GM19372 (cell line): ENCODE measurements at regions not wholly inside any gene's neighbourhood (a gene's known extent, or its start where the extent isn't known, plus 50 kb on each side); places are given as distances from the start of the nearest gene placed in this dataset.
"Not testable (repeated sequence)": the region's sequence is repeated elsewhere in the genome, so short reads cannot be mapped to it uniquely, and the experiment has no call there.

Experiments
- ATAC-seq: cut with Tn5 transposase; IDR thresholded peaks from one replicate; pipeline ENCODE4 v1.9.1; 2021; ENCODE audit warnings: mild to moderate bottlenecking, low read depth, moderate library complexity; ENCODE audit not compliant: unreplicated experiment

DNA sequence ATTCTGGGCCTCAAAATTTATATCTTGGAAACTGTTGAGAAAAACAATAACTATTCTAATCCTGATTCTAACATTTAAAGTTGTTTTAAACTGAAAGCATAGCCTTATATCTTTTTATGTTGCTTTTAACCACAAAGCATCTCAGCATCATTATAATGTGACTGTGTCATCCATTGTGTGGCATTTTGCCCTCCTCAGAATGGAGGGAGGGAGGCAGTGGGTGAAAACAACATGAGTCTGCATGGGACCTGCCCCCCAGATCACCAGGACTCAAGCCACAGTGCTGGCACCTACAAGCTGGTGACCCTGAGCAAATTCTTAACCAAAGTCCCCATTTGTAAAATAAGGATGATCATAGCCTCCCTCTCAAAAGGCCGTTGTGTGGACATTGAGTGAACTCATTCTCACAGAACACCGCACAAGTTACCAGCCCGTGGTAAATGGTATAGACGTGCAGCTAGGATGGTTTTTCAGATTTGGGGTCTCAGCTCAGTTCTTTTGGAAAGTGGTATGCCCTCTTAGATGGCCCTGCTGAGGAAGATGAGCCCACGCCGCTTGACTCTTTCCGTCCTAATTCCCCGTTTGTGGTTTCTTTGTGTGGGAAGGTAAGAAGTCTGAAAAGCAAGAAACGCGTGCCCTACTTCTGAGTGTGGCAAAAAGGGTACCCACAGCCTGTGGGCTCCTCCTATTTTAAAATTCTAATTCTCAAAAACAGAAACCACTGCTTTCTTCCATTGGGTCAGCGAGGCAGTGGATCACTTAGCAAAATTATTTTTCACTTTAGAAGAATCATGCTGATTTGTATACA, 305.0 kb upstream of the ID2 start:
- ATAC-seq: no peak

DNA sequence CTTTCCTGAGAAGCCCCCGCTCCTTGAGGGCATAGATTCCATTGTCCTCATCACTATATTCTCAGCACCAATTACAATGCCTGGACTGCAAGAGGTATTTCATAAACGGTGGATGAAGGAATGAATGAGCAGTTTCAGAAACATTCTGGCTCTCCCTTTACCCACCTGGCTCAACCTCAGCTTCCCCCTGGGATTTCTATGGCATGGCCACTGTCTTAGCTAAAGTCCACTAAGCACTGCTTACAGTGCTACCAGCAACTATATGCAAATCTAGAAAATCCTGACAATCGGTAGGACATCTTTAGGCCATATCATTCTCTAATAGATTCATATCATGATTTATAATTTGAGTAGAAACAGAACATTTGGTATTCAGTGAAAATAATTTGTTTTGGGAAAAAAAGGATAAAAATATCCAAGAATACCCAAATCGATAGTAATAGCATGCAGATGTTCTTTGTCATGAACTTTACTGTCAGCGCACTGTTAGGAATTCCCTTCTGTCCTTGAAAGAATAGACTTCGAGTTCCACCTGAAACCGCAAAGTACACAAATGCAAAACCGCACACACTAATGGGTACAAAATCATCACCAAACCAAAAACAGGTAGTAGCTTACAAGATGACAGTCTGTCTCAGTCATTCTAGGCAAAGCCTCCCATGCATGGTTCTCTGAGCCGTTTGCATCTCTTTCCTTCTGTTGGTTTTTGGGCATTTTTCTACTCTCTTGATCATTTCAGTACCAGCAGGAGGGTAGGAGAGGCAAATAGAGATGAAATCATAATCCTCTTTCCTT, 303.6 kb upstream of the ID2 start:
- no peak for ATAC-seq

DNA sequence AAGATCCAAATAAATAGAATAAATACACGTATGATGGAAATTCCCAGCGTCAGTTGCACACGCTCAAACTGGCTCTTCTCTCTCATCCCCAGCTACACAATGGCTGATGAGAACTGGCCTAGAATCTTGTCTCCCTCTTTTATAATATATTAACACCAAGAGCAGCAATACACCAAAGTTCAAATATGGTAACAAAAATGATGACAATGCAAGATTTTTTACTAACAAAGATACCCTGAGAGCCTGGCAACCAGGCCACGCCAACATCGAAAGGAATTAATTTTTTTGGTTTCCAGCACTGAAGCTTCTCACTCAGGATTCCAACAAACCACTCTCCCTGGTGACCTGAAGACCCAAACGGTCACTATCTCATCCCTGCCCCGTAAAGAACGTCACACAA, 302.7 kb upstream of the ID2 start:
- ATAC-seq: no peak

DNA sequence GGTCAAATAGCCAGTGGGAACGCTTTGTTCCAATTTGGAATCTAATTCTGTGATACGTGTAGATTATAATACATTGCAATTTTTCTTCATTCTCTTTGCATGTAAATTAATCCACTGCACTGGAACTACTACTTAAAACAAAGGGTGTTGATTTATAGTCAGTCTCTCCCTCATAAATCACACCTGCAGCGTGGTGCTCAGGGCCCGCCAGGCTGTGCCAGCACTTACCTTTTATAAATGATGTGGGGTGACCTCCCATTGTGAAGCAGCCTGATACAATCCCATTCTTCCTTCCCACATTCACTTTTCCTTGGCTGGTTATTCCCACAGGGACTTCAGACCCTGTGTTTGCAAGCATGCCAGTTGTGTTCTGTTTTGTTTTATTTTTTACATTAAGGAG, 302.3 kb upstream of the ID2 start:
- ATAC-seq: no peak

DNA sequence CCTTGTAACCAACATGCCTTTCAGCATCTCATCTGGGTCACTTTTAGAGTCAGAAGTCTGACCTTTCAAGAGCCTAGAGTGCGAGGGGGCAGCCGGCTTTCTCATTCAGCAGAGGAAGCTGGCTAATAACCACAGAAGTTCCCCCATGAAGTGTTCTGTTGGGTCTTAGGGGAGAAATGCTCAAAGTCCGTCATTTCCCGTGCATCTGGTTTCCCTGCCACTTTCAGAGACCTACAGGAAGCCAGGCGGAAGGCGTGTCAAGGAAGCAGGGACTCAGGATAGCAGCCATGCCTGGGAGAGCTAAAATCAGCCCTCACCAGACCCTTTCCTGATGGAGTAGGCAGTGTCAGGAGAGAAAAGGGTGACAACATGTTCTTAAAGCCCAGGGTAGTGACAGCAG, 301.8 kb upstream of the ID2 start:
- ATAC-seq: no peak

DNA sequence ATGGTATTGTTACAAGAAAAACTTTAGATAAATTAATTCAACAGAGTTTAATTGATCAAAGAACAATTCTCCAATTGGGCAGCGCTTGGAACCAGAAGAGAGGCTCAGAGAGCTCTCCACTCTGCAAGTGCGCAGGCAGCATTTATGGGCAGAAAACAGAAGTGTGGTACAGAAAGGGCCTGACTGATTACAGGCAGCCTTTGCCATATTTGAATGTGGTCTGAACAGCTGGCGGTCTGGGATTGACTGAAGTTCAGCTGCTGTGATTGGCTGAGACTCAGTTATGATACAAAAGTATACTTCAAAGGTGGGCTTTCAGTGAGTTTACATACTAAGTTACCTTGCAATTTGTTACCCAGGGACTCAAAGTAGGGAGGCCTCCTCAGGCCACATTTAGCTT, 301.3 kb upstream of the ID2 start:
- no peak for ATAC-seq

DNA sequence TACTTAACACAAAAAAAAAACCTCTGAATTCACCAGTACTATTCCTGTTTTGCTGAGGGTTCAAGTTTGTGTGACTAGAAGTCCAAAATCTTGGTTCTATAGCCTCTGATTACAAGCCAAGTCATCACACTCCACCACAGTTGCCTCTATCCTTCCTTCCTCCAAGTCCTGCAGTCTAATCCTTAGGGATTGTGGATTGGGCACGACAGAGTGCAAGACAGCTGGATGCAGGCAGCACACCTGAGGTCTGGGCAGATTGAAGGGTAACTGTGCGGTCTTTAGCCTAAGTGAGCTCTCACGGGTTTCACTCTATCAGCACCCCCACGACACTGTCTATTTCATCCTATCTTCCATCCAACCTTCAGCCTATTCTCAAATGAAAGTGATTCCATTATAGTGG, 299.4 kb upstream of the ID2 start:
- no peak for ATAC-seq

DNA sequence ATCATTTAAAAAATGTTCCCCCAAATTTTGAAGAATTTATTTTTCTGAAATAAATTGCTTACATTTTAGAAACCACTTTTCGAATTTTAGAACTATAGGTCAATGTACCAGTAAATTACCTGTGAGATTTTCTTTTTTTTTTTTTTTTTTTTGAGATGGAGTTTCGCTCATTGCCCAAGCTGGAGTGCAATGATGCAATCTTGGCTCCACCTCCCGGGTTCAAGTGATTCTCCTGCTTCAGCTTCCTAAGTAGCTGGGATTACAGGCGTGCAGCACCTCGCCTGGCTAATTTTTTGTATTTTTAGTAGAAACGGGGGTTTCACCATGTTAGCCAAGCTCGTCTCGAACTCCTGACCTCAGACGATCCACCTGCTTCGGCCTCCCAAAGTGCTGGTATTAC, 295.1 kb upstream of the ID2 start:
- ATAC-seq: not testable (repeated sequence)

DNA sequence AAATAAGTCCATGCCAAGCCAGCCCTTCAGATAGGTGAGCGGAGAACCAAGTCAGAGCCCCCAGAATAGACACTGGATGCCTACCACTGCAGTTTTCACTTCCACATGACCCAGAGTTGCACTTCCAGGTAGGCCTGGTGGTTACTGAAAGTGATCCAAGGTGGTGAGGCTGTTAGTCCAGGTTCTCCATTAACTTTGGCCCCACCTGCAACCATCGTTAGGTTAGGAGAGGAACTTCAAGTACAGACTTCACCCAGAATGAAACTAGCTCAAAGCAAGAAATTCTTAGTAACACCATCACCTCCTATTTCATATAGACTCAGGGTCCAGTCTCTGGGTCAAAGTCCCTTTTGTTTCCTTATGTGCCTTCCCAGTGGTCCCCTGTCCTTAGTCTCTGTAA, 293.1 kb upstream of the ID2 start:
- no peak for ATAC-seq

DNA sequence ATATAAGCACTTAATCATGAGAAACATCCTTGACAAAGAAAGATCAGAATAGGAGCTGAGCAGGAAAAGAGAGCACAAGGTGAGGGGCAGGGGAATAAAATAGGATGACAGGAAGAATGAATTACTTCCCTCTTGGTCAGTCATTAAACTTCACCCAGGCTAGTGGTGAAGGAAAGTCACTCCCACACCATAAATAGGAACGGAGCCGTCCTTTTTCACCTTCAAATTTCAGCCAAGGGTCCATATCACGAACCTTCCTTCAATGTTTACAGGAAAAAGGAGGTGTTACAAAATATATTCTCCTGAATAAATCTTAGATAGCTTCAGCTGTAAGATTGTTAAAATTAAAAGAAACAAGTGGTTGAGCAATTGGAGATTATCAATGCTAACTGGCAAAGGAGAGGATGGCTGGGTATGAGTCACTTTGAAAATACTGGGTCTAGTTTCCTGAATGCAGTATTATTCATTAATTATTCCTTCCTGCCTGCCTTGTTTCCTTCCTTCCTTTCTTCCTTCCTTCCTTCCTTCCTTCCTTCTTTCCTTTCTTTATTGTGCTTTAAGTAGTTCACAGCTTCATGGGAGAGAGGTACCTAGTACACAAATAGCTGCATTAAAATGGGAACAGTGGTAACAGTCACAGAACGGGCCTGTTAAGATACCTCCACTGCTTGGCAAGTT, 292.3 kb upstream of the ID2 start:
- ATAC-seq: no peak

DNA sequence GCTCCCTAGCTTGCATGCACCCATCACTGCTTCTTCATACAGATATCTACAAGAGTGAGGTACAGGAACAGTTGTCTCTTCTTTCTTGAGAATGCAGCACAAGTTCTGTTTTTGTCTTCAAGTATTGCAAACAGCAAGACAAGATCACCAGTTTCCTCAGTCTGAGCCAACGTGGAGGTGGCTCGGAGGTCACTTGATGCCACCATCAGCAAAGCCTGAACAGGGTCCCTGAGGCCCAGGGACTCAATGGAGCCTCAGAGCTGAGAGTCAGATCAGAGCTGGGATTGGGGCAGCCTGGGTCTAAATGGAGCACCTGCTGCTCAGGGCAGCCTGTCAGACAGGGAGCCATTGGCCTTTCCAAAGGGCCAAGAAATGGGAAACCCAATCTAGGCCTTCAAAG, 290.7 kb upstream of the ID2 start:
- no peak for ATAC-seq

DNA sequence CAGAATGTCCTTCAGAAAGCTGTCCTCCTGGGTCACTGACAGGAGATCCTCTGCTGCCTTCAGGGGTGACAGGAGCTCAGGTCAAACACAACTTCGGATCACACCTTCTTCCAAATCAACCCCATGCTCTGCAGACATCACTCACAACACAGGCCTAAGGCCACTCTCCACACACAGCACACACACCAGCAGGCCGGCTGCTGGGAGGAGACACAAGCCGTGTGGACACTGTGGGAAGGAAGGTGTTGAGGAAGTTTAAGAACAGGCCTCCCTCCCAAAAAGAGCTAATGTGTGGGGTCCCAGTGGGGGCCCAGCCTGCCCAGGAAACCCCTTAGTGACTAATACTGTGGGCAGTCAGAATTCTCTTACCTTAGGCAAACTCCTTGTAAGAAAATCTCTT, 290.3 kb upstream of the ID2 start:
- ATAC-seq: no peak

DNA sequence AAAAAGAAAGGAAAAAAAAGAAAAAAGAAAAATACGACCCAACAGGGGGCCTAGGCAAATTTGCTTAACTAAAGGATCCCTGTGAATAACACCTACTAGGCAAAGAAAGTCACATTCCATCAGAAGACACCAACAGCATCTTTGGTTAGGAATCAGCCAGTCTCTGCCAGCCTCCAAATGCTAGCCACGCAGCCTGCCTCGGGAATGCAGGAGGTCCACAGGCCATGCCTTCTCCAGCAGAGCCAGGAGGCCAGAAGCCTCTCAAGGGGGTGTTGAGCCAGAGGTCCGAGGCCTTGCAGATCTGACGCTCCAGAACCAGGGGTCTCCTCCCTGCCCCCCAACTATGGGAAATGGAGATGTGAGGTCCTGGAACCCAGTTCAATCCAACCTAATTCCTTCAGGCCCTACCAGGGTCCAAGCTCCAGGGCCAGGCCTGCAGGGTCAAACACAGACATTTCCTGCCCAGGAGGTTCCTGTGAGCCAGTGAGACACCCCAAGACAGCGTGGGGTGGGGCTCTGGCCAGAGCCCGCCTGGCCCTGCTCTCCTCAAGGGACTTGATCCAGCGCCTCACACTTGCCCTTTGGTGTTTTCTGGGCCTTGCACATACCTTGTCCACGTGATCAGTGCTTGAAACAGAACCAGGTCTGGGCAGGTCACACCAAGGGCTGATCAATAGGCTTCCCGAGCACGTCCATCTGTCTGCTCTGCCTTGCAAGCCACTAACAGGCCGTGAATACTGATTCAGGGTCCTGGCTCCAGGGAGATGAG, 289.6 kb upstream of the ID2 start:
- no peak for ATAC-seq

DNA sequence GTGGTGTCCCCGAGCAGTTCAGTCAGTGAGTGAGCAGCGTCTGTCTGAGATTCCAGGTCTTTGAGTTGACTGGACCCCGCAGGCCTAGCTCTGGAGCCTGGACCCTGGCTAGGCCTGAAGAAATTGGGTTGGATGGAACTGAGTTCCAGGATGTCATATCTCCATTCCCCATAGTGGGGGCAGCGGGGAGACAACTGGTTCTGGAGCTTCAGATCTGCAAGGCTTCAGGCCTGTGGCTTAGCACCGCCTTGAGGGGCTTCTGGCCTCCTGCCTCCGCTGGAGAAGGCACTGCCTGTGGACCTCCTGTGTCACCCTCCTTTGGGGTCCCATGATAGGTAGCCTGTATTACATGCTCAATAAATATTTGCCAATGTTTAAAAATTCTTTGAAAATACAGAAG, 288.4 kb upstream of the ID2 start:
- no peak for ATAC-seq

DNA sequence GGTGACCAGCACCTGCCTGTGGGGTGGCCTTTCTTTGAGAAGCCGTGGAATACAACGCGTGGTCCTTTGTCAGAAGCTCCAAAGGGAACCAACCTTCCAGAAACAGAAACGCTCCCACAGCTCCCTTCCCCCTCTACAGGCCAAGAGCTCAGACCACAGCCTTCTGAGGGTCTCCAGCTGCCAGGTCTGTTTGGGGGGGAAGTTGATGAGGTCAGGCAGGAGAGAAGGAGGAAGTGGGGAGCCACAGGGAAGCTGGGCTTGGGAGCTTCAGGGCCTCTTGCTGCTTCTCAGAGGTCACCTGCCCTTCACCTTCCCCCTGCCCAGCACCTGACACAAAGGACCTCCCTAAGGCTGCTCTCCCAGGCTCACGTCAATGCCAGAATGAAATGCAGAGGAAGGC, 287.7 kb upstream of the ID2 start:
- no peak for ATAC-seq

DNA sequence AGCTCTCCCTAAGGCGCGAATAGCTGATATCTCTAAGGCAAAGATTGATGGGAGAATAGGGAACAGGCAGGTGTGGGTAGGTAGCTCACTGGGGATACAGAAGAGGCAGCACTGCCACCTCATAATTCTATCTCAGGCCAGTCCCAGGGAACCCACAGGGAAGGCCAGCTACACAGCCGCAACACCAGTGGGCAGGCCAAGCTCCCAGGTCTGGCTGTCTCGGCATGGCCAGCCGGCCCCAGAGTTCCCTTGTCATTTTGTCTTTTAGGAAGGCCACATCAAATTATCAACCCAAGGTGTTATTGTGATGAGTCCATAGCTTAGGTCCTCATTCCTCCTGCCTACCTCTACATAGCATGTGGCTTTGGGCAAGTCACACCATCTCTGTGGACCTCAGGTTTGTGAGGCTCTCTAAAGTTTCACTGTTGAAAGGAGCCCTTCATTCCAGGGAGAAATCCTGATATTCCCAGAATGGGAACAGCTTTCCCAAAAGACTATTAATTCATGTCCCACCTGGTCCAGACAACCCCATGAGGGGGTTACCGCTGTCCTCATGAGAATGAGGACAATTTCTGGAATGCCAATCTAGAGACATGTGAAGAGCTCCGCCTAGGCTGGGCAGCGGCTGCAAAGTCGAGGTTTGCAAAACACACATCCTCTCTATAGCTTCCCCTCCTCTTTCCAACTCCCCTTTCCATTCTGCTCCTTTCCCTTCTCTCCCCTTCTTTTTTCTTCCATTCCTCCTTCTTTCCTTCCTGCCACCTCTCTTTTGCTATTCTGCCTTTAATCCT, 287.1 kb upstream of the ID2 start:
- no peak for ATAC-seq

DNA sequence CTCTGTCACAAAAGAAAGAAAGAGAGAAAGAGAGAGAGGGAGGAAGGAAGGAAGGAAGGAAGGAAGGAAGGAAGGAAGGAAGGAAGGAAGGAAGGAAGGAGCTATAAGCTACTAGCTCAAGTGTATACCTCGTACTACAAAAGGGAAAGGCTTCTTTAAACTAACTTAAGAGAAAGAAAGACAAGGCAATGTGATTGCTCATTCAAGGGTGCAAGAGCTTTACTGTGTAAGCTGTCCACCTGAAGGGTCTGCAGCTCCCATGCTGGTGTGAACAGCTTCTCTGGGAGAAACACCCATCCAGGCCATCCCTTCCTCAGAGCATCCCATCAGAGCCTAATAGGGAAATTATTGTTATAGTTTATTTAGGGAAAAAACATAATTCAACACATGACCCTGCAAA, 286.1 kb upstream of the ID2 start:
- no peak for ATAC-seq

DNA sequence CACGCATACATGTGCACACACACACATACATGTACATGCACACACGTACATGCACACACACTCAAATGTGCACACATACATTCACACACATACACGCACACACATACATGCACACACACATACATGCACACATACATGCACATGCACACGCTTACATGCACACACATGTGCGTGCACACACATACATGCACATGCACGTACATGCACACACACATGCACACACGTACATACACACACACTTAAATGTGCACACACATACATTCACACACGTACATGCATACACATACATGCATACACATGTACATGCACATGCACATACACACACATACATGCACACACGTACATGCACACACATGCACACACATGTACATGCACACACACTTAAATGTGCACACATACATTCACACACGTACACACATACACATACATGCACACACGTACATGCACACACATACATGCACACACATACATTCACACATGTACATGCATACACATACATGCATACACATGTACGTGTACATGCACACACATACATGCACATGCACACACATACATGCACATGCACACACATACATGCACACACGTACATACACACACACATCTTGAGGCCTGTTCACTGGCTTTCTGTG, 283.7 kb upstream of the ID2 start:
- ATAC-seq: no peak

DNA sequence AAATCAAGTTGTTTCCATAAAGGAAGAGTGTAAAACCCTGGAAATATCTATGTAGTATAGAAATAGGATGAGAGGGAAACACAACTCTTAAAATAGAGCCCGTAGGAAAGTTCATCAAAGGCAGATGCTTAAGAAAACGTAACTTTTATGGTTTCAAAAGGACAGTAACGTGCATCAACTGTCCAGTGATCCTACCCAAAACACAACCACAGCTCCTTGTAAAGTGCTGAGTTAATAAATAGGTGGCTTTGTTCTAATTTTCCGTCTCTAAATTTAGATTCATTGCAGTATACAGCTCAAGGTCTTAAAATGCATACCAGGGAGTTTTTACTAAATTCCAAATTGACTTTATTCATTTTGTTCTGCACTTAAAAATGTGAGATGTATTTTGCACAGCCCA, 282.1 kb upstream of the ID2 start:
- no peak for ATAC-seq

DNA sequence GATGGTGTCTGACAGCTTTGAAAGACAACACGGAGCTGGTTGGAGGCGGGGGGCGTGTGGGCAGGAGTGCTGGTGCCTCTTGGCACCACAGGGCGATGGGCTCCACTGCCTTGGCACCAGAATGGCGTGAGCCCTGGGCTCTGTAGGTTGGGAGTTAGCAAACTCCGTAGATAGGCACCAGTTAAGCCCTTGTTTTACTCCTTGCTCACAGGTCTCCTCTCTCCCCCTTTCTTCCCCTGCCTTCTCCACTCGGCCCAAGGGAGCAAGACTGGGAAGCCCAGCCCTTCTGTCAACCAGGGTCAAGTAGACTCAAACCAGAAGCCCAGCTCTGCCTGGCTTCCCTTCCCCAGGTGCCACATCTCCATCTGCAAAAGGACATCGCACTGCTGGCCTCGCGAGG, 281.7 kb upstream of the ID2 start:
- ATAC-seq: no peak
